ACC112 (cell line): ENCODE measurements at regions not wholly inside any gene's neighbourhood (a gene's known extent, or its start where the extent isn't known, plus 50 kb on each side); places are given as distances from the start of the nearest gene placed in this dataset.

Experiments
- H2AFZ ChIP-seq: fragments of 200-600 bp; sonication (generic); one replicate; pipeline ENCODE4 v1.6.0; 2017; ENCODE audit warnings: antibody characterized with exemption, low read length; ENCODE audit not compliant: unreplicated experiment
- H3K27ac ChIP-seq: fragments of 200-600 bp; sonication (generic); 2 replicates; pipeline ENCODE4 v1.5.1; 2014; ENCODE audit warnings: low read depth, mild to moderate bottlenecking, antibody characterized with exemption, low read length, moderate library complexity
- H3K27me3 ChIP-seq: fragments of 200-600 bp; sonication (generic); 2 replicates; pipeline ENCODE4 v1.6.1; 2014; ENCODE audit warnings: mild to moderate bottlenecking, antibody characterized with exemption, low read length, moderate library complexity, mixed read lengths; ENCODE audit not compliant: insufficient read depth
- H3K36me3 ChIP-seq: fragments of 200-600 bp; sonication (generic); 2 replicates; pipeline ENCODE4 v1.6.1; 2016; ENCODE audit warnings: mild to moderate bottlenecking, antibody characterized with exemption, low read length, moderate library complexity, mixed read lengths; ENCODE audit not compliant: insufficient read depth
- H3K4me1 ChIP-seq: fragments of 200-600 bp; sonication (generic); one replicate; pipeline ENCODE4 v1.6.1; 2016; ENCODE audit warnings: low read length, mixed read lengths; ENCODE audit not compliant: insufficient read depth, unreplicated experiment, control insufficient read depth
- H3K4me3 ChIP-seq: fragments of 200-600 bp; sonication (generic); 2 replicates; pipeline ENCODE4 v1.5.1; 2014; ENCODE audit warnings: mild to moderate bottlenecking, low read depth, low read length
- H3K79me2 ChIP-seq: fragments of 200-600 bp; sonication (generic); one replicate; pipeline ENCODE4 v1.6.0; 2016; ENCODE audit warnings: low read length; ENCODE audit not compliant: control insufficient read depth, unreplicated experiment, insufficient read depth

DNA sequence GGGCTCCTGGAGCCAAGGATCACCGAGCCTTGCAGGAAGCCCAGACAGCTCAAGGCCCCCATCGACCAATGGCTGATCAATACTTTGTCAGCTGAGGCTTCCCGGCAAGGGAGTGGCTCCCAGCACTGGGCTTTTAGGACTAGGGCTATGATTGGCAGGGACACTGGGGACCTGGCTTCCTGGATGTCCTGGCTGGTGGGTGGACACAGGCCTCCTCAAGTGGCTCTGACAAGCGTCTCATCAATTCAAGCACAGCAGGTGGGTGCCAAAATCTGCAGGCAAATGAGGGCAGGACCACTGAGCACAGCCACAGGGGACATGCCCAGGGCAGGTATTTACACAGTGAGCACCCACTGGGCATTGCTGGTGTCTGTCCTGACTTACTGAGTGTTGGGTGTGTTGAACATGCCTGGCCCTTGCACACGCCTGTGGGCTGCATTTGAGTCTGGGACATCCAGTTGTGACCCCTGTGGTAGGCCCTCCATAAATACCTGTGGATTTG, 420.1 kb upstream of the SULF2 start:
- no peaks in the 10 kb centered on the region for H3K36me3 ChIP-seq
- no peak overlapping the region for H3K27ac ChIP-seq
- H3K79me2 ChIP-seq, result no peaks in the 10 kb centered on the region
- H3K4me1 ChIP-seq, result no peaks in the 10 kb centered on the region
- peaks cover 4% of the 10 kb centered on the region for H3K27me3 ChIP-seq
- no peak overlapping the region for H2AFZ ChIP-seq
- H3K4me3 ChIP-seq, result no peak overlapping the region

DNA sequence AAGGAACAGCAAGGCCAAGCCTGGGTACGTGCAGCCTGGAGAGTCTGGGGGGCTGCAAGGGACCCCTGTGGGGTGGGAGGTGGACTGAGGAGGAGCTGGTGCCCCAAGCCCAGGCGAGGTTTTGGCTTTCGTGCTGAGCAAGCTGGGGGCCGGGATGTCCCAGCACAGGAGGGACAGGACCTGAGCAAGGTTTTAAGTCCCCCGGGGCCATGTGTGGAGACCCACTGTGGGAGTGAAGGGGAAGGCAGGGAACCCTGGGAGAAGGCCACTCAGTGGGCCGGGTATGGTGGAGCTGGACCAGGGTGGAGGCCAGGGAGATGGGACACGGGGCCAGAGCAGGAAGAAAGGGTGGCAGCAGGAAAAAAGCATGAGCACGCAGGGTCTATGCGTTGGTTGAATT, 419.2 kb upstream of the SULF2 start:
- no peak overlapping the region for H3K27ac ChIP-seq
- peaks cover 4% of the 10 kb centered on the region for H3K27me3 ChIP-seq

DNA sequence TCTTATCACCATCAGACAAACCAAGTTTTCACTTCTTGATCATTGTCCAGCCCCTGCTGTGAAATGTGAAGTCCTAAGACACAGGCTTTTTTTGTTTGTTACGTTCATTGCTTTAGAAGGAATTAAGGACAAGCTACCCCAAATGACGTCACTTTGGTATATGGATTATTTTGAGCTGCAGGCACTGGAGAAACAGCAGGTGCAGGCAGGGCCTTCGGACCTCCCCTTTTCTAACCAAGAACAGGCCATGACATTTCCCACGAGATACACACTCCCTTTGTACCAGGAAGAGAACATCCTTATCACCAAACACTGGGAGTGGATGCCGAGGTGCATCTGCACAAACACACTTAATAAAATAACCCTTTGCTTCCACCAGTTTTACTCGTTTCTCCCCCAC, 418.0 kb upstream of the SULF2 start:
- no peak overlapping the region for H2AFZ ChIP-seq
- no peak overlapping the region for H3K27ac ChIP-seq
- H3K4me3 ChIP-seq, result no peak overlapping the region
- H3K27me3 ChIP-seq, result peaks cover 4% of the 10 kb centered on the region
- H3K79me2 ChIP-seq, result no peaks in the 10 kb centered on the region
- H3K4me1 ChIP-seq, result no peaks in the 10 kb centered on the region
- no peaks in the 10 kb centered on the region for H3K36me3 ChIP-seq

More for the DNA sequence above, 419.2 kb upstream of the SULF2 start:
- Histone ChIP-seq H3K36me3 (no peaks in the 10 kb centered on the region), H3K4me3 (no peak overlapping the region), H2AFZ (no peak overlapping the region), H3K79me2 (no peaks in the 10 kb centered on the region), H3K4me1 (no peaks in the 10 kb centered on the region)

DNA sequence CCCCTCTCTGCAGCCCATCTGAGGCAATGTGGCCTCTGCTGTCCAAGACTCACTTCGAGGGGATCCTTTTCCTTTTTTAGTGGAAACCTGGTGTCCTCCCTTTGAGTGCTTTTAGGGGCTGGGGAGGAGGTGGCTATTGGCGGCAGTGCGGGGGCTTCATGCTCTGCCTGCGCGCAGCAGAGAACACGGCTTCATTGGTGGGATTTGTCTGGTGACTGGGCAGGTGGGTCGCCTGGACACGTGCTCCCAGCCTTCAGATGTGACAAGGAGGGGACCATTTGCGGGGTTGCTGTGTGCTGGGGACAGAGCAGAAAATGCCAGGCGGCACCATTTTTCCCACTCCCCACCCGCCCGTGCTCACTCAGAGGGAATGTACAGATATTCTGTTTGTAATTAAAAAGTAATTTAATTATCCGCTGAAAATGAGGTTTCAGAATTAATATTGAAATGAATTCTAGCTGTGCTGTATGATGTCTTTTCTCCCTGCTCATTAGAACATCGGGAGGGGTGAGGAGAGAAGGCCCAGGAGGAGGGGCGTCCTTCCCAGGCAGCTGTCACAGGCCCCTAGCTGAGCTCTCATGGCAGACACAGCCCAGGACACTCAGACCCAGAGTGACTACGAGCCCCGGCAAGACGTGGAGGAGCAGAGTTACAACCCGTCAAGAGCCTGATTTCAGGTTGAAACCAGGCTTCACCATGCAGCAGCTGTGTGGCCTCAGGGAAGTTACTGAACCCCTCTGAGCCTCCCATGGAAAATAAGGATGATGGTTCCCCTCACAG, 417.2 kb upstream of the SULF2 start:
- peaks cover 5% of the 10 kb centered on the region for H3K27me3 ChIP-seq
- no peaks in the 10 kb centered on the region for H3K36me3 ChIP-seq
- no peak overlapping the region for H2AFZ ChIP-seq
- H3K27ac ChIP-seq, result no peak overlapping the region
- no peaks in the 10 kb centered on the region for H3K79me2 ChIP-seq
- no peaks in the 10 kb centered on the region for H3K4me1 ChIP-seq
- no peak overlapping the region for H3K4me3 ChIP-seq

DNA sequence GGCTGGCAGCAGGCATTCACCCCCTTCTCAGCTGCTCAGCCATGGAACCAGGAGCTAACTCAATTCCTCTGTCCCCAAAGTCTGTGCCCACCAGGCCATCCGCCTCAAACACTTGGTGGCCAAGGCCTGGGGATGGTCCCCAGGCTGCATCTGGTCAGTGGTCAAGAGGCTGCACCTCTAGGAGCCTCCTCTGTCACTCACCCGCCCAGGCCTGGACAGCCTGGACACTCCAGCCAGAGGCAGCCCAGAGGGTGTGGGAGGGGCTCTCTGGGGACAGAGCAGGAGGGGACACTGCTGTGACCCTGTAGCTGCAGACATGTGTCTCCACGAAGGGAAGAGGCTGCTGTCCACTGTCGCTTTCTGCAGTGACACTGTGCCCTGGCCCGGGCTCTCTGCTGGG, 416.6 kb upstream of the SULF2 start:
- Histone ChIP-seq H2AFZ (no peak overlapping the region), H3K27me3 (peaks cover 9% of the 10 kb centered on the region), H3K4me1 (no peaks in the 10 kb centered on the region), H3K4me3 (no peak overlapping the region), H3K36me3 (no peaks in the 10 kb centered on the region), H3K27ac (no peak overlapping the region), H3K79me2 (no peaks in the 10 kb centered on the region)

DNA sequence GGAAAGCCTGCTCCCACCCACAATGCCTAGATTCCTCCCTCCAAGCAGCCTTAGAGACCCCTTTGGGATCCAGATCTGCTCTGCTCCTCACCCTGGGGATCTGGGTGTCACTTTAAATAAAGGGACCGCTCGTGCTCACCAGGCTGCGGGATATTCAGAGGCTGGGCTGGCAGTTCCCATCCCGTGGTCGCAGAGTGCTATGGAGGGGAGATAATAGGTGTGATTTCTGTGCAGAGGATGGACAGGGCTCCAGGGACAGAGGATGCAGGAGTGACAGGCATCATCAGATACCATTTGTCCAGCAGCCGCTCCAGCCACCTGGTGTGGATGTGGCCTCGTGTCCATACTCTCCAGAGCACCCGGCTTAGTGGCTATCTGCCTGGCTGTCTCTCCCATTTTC, 415.9 kb upstream of the SULF2 start:
- H3K27ac ChIP-seq, result no peak overlapping the region
- no peak overlapping the region for H2AFZ ChIP-seq
- peaks cover 5% of the 10 kb centered on the region for H3K27me3 ChIP-seq
- H3K4me3 ChIP-seq, result no peak overlapping the region
- H3K79me2 ChIP-seq, result no peaks in the 10 kb centered on the region
- H3K36me3 ChIP-seq, result no peaks in the 10 kb centered on the region
- H3K4me1 ChIP-seq, result no peaks in the 10 kb centered on the region

DNA sequence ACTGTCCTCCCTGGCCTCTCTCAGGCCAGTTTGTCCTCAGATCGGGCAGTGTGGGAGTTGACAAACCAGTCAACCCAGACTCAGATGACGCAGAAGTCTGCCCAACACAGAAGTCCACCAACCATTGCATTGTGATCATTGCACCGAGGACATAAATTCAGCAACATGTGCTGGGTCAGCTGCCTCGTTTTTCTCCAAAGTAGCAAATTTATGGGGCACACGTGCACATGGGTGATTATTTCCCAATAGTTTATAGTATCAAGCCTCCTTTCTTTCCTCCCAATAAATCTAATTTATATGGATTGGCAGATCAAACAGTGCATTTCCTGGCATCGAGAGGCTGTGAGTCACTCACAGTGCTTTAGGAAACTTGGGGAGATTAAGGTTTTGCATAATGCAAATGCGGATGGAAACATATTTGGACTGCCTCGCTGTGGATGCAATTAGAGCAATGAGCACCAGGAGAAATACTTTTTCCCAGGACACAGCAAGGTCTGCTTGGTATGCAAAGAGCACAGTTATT, 413.7 kb upstream of the SULF2 start:
- Histone ChIP-seq H3K36me3 (no peaks in the 10 kb centered on the region), H3K4me1 (no peaks in the 10 kb centered on the region), H3K27ac (no peak overlapping the region), H3K4me3 (no peak overlapping the region), H2AFZ (no peak overlapping the region), H3K27me3 (peaks cover 5% of the 10 kb centered on the region), H3K79me2 (no peaks in the 10 kb centered on the region)

DNA sequence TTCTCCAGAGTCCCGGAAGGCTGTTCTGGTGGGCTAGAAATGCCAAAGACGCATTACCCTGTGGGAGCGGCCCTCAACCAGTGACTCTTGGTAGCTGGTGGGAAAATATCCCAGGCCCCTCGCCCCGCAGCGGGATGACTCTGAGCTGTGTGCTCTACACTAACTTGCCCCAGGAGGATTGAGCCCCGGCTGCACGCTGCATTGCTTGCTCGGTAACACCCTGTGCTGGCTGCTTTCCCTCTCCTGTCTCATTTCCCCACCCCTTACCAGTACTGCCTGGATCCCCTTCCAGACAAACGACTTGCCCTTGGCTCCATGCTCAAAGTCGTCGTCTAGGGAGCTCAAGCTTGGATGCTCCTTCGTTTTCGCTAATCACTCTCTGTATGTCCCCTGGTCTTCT, 411.8 kb upstream of the SULF2 start:
- Histone ChIP-seq H2AFZ (no peak overlapping the region), H3K79me2 (no peaks in the 10 kb centered on the region), H3K27ac (no peak overlapping the region), H3K27me3 (peaks cover 5% of the 10 kb centered on the region; the same call in 1 of the 2 replicates), H3K4me1 (no peaks in the 10 kb centered on the region), H3K4me3 (no peak overlapping the region), H3K36me3 (no peaks in the 10 kb centered on the region)

DNA sequence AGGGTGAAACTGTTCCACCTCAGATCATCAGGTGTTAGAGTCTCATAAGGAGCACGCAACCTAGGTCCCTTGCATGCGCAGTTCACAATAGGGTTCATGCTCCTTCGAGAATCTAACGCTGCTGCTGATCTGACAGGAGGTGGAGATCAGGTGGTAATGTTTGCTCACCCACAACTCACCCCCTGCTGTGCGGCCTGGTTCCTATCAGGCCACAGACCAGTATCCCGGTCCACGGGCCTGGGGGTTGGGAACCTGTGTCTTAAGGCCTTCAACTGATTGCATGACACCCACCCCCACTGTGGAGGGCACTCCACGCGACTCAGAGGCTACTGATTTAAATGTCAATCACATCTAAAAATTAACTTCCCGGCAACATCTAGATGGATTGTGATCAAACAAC, 411.2 kb upstream of the SULF2 start:
- Histone ChIP-seq H3K36me3 (no peaks in the 10 kb centered on the region), H3K79me2 (no peaks in the 10 kb centered on the region), H3K4me1 (no peaks in the 10 kb centered on the region), H3K4me3 (no peak overlapping the region), H3K27me3 (peaks cover 5% of the 10 kb centered on the region; the same call in 1 of the 2 replicates), H2AFZ (no peak overlapping the region), H3K27ac (no peak overlapping the region)

DNA sequence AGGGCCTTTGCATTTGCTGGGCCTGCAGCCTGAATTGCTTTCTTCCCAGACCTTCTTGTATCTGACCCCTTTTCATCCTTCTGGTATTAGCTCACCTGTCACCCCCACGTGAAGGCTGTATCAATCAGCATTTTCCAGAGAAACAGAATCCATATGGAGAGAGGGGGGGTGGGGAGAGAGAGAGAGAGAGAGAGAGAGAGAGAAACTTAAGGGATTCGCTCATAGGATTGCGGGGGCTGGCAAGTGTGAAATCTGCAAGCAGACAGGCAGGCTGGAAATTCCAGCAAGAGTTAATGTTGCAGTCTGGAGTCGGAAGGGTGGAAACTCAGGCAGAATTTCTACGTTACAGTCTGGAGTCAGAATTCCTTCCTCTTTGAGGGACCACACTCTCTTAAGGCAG, 410.7 kb upstream of the SULF2 start:
- Histone ChIP-seq H3K27ac (no peak overlapping the region), H3K4me3 (no peak overlapping the region), H3K27me3 (peaks cover 5% of the 10 kb centered on the region; the same call in 1 of the 2 replicates), H2AFZ (no peak overlapping the region), H3K36me3 (no peaks in the 10 kb centered on the region), H3K79me2 (no peaks in the 10 kb centered on the region), H3K4me1 (no peaks in the 10 kb centered on the region)
